OCI-LY3 (cell line): ENCODE measurements at regions not wholly inside any gene's neighbourhood (a gene's known extent, or its start where the extent isn't known, plus 50 kb on each side); places are given as distances from the start of the nearest gene placed in this dataset.

Experiments
- H2AFZ ChIP-seq: fragments of 200-600, 300-600 bp; shearing (Covaris generic); 2 replicates; pipeline ENCODE4 v1.6.0; 2014; ENCODE audit warnings: antibody characterized with exemption, low read depth, low read length
- H3K27ac ChIP-seq: fragments of 200-600, 300-600 bp; sonication (generic); 2 replicates; pipeline ENCODE4 v1.5.1; 2014; ENCODE audit warnings: mild to moderate bottlenecking, low read length, moderate library complexity, mixed read lengths
- H3K27me3 ChIP-seq: fragments of 200-600, 300-600 bp; sonication (generic); 2 replicates; pipeline ENCODE4 v1.6.1; 2014; ENCODE audit warnings: low read depth, low read length, mixed read lengths
- H3K36me3 ChIP-seq: fragments of 200-600, 300-600 bp; sonication (generic); replicated peaks from 2 replicates; pipeline ENCODE3; 2014; ENCODE audit warnings: low read depth, low read length, mixed read lengths
- H3K4me1 ChIP-seq: fragments of 300-600, 200-600 bp; sonication (generic); 2 replicates; pipeline ENCODE4 v1.6.1; 2014; ENCODE audit warnings: low read length, mixed read lengths
- H3K4me2 ChIP-seq: fragments of 200-600, 300-600 bp; sonication (generic); 2 replicates; pipeline ENCODE4 v1.6.1; 2014; ENCODE audit warnings: low read length, mixed read lengths
- H3K4me3 ChIP-seq: fragments of 300-600, 200-600 bp; sonication (generic); 2 replicates; pipeline ENCODE4 v1.5.1; 2014; ENCODE audit warnings: antibody characterized with exemption, mild to moderate bottlenecking, low read length, moderate library complexity
- H3K79me2 ChIP-seq: fragments of 300-600, 200-600 bp; shearing (Covaris generic); 2 replicates; pipeline ENCODE4 v1.6.1; 2014; ENCODE audit warnings: mild to moderate bottlenecking, low read length, mixed read lengths
- H3K9ac ChIP-seq: fragments of 300-600, 200-600 bp; shearing (Covaris generic); 2 replicates; pipeline ENCODE4 v1.6.0; 2014; ENCODE audit warnings: mild to moderate bottlenecking, low read length, moderate library complexity
- H3K9me3 ChIP-seq: fragments of 200-600, 300-600 bp; shearing (Covaris generic); 2 replicates; pipeline ENCODE4 v1.6.1; 2014; ENCODE audit warnings: low read length, mixed read lengths; ENCODE audit not compliant: insufficient read depth
- H4K20me1 ChIP-seq: fragments of 200-600, 300-600 bp; sonication (generic); 2 replicates; pipeline ENCODE4 v1.6.1; 2016; ENCODE audit warnings: low read length, mixed read lengths; ENCODE audit not compliant: insufficient read depth
- CTCF ChIP-seq: fragments of 200-600, 300-600 bp; sonication (generic); IDR thresholded peaks from 2 replicates; pipeline ENCODE4 v1.5.1; 2014; ENCODE audit warnings: antibody characterized with exemption, low read length, low read depth
- EZH2phosphoT487 ChIP-seq: fragments of 200-600 bp; shearing (Covaris generic); IDR thresholded peaks from 2 replicates; pipeline ENCODE4 v1.6.1; 2018; ENCODE audit warnings: antibody characterized with exemption, mixed run types, low read depth

DNA sequence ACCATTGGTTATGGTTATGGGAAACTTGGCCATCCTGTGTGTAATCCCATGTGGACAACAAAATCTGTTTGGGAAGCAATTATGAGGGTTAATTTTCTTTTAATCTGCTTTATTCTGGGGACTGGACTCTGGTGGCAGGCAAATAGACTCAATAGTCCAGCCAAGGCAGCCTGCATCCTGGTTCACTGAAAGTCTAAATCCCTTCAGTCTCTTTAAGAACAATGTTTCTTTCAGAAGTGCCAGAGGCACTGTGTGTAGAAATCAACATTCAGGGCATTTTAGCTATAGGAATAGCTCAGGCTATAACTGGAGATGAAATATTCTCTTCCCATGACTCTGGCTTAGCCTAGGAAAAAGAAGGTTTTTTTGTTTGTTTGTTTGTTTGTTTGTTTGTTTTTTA is 118.0 kb downstream of the SPATA31D1 start:
- H3K36me3 ChIP-seq, result no peaks in the 10 kb centered on the region
- H3K4me1 ChIP-seq, result 0 out of 2 replicates have a peak, but pooled peaks cover 3% of the 10 kb centered on the region
- H3K4me2 ChIP-seq, result no peak overlapping the region
- no peak for TF ChIP-seq EZH2phosphoT487
- TF ChIP-seq CTCF, result no peak
- no peaks in the 10 kb centered on the region for H3K27me3 ChIP-seq
- no peak overlapping the region for H3K4me3 ChIP-seq
- H3K27ac ChIP-seq, result no peak overlapping the region
- no peaks in the 10 kb centered on the region for H4K20me1 ChIP-seq
- no peaks in the 10 kb centered on the region for H3K9me3 ChIP-seq
- H2AFZ ChIP-seq, result no peak overlapping the region
- no peak overlapping the region for H3K9ac ChIP-seq
- H3K79me2 ChIP-seq, result no peaks in the 10 kb centered on the region

DNA sequence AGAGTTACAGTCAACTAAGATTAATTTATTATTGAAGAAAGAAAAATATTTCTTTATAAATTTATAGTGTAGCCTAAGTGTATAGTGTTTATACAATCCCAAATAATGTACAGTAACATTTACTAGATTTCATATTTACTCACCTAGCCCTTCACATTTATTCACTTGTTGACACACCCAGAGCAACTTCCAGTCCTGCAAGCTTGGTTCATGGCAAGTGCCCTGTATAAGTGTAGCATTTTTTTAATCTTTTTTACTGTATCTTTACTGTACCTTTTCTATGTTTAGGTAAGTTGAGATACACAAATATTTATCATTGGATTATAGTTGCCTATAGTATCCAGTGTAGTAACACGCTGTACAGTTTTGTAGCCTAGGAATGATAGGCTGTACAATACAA is 119.9 kb downstream of the SPATA31D1 start:
- H4K20me1 ChIP-seq, result no peaks in the 10 kb centered on the region
- TF ChIP-seq CTCF, result no peak
- no peaks in the 10 kb centered on the region for H3K27me3 ChIP-seq
- no peaks in the 10 kb centered on the region for H3K79me2 ChIP-seq
- no peaks in the 10 kb centered on the region for H3K4me1 ChIP-seq
- no peak overlapping the region for H2AFZ ChIP-seq
- no peaks in the 10 kb centered on the region for H3K36me3 ChIP-seq
- no peak overlapping the region for H3K27ac ChIP-seq
- no peaks in the 10 kb centered on the region for H3K9me3 ChIP-seq
- no peak overlapping the region for H3K4me3 ChIP-seq
- no peak overlapping the region for H3K4me2 ChIP-seq
- no peak overlapping the region for H3K9ac ChIP-seq

GRCh38 chr9:82108941-82109340 is 120.4 kb downstream of the SPATA31D1 start:
- H3K27me3 ChIP-seq, result no peaks in the 10 kb centered on the region
- H3K9me3 ChIP-seq, result no peaks in the 10 kb centered on the region
- no peak overlapping the region for H3K27ac ChIP-seq
- H2AFZ ChIP-seq, result no peak overlapping the region
- H3K4me1 ChIP-seq, result no peaks in the 10 kb centered on the region
- no peaks in the 10 kb centered on the region for H3K79me2 ChIP-seq
- no peaks in the 10 kb centered on the region for H3K36me3 ChIP-seq
- H3K4me2 ChIP-seq, result no peak overlapping the region
- H4K20me1 ChIP-seq, result no peaks in the 10 kb centered on the region
- no peak overlapping the region for H3K9ac ChIP-seq
- TF ChIP-seq CTCF (no peak), EZH2phosphoT487 (no peak)
- H3K4me3 ChIP-seq, result no peak overlapping the region

DNA sequence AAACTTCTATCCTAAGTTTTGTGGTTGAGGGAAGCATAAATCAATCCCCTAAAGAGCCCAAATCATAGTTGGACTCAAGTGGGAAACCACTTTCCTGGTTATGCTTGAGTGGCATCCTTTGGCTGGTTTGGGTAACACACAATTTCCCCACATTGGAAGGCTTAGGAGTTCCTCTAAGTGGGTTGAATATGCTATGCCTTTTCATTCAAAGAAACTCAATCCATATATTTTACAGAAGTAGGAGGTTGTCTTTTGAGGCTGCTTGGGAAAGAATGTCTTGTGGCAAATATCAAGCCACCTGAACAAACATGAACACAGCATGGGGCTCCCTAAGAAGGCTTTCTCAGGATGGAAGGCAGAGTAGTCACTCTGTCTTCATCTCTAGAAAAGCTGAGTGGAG is 121.1 kb downstream of the SPATA31D1 start:
- Histone ChIP-seq H2AFZ (no peak overlapping the region), H3K27me3 (no peaks in the 10 kb centered on the region), H3K79me2 (no peaks in the 10 kb centered on the region), H3K4me3 (no peak overlapping the region), H3K4me1 (no peaks in the 10 kb centered on the region), H3K9me3 (no peaks in the 10 kb centered on the region), H3K9ac (no peak overlapping the region), H3K27ac (no peak overlapping the region), H4K20me1 (no peaks in the 10 kb centered on the region), H3K36me3 (no peaks in the 10 kb centered on the region), H3K4me2 (no peak overlapping the region)
- TF ChIP-seq EZH2phosphoT487, result no peak
- no peak for TF ChIP-seq CTCF
